ENCODE measurements at regions not wholly inside any gene's neighbourhood (a gene's known extent, or its start where the extent isn't known, plus 50 kb on each side); places are given as distances from the start of the nearest gene placed in this dataset.
"Not testable (repeated sequence)": the region's sequence is repeated elsewhere in the genome, so short reads cannot be mapped to it uniquely, and the experiment has no call there.

DNA sequence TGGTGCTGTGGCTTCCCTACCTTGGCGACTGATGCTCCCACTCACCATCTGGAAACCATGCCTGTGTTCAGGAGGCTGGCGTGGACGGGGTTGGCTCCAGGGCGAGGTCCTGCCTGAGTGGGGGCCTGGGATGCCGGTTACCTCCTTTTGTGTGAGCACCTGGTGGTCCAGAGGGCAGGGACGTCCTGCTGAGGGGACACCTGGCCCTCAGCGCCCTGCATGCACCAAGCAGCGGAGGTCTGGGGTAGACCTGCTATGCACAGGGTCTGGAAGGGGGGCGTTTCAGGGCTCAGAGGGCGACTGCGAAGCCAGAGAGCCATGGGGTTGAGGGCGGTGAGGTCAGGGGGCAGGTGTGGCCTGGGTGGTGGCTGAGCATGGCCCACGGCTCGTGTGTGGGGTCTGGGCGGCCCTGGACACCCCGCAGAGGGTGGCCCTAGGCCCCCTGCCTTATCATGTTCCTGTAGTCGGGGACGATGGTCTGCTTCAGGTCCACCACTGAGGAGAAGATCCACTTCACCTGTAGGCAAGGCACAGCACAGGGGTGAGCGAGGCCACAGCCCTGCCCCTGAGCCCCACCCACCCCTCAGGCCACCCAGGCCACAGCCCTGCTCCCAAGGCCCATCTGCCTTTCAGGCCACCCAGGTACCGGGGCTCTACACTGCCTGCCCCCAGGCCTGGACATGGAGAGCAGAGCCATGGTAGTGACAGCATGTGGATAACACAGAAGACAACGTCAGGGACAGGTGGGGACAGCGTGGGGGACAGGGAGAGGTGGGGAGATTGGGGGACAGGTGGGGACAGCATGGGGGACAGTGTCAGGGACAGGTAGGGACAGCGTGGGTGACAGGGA is 95.3 kb downstream of the TMEM121 start:
- H3K79me2 ChIP-seq (ENCODE audit: control insufficient read depth, low read length); H3K4me3 ChIP-seq (ENCODE audit: low read length); H3K9me3 ChIP-seq (ENCODE audit: control insufficient read depth, insufficient read depth, low read length): not testable (repeated sequence)

GRCh38 chr14:105622329-105622955 is 96.1 kb downstream of the TMEM121 start:
- Histone ChIP-seq H3K4me1 (ENCODE audit: control insufficient read depth, low read length) (no peaks in the 10 kb centered on the region; the same call in 1 of the 2 replicates), H3K79me2 (ENCODE audit: control insufficient read depth, low read length) (no peaks in the 10 kb centered on the region), H3F3A (ENCODE audit: control insufficient read depth, insufficient read depth) (peaks cover 5% of the 10 kb centered on the region), H3K9me2 (replicated peaks; ENCODE audit: control insufficient read depth, low read length) (no peaks in the 10 kb centered on the region), H4K20me1 (ENCODE audit: control insufficient read depth, insufficient read depth, low read depth, low read length) (no peaks in the 10 kb centered on the region), H3K27ac (ENCODE audit: low read depth, low read length) (no peak overlapping the region), H3K27me3 (ENCODE audit: control insufficient read depth, low read length) (no peaks in the 10 kb centered on the region), H3K4me3 (ENCODE audit: low read length) (no peak overlapping the region), H3K4me2 (ENCODE audit: low read length) (no peak overlapping the region), H3K36me3 (ENCODE audit: control insufficient read depth, low read length) (peaks cover 30% of the 10 kb centered on the region), H3K9me3 (ENCODE audit: control insufficient read depth, insufficient read depth, low read length) (no peaks in the 10 kb centered on the region)
- TF ChIP-seq, protein P1, sequence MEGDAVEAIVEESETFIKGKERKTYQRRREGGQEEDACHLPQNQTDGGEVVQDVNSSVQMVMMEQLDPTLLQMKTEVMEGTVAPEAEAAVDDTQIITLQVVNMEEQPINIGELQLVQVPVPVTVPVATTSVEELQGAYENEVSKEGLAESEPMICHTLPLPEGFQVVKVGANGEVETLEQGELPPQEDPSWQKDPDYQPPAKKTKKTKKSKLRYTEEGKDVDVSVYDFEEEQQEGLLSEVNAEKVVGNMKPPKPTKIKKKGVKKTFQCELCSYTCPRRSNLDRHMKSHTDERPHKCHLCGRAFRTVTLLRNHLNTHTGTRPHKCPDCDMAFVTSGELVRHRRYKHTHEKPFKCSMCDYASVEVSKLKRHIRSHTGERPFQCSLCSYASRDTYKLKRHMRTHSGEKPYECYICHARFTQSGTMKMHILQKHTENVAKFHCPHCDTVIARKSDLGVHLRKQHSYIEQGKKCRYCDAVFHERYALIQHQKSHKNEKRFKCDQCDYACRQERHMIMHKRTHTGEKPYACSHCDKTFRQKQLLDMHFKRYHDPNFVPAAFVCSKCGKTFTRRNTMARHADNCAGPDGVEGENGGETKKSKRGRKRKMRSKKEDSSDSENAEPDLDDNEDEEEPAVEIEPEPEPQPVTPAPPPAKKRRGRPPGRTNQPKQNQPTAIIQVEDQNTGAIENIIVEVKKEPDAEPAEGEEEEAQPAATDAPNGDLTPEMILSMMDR (IDR thresholded peaks at IDR 0.05; ENCODE audit: low read depth, low read length, poor library complexity, severe bottlenecking) = no peak
- TF ChIP-seq EZH2phosphoT487 (IDR thresholded peaks at IDR 0.05; ENCODE audit: borderline replicate concordance, low read length) = no peak

More for the DNA sequence above, 95.3 kb downstream of the TMEM121 start:
- not testable (repeated sequence) for H3F3A ChIP-seq (ENCODE audit: control insufficient read depth, insufficient read depth); H3K9me2 ChIP-seq (replicated peaks; ENCODE audit: control insufficient read depth, low read length); H4K20me1 ChIP-seq (ENCODE audit: control insufficient read depth, insufficient read depth, low read depth, low read length); H3K4me1 ChIP-seq (ENCODE audit: control insufficient read depth, low read length); H3K4me2 ChIP-seq (ENCODE audit: low read length); H3K27ac ChIP-seq (ENCODE audit: low read depth, low read length); H3K27me3 ChIP-seq (ENCODE audit: control insufficient read depth, low read length)
- H3K36me3 ChIP-seq (ENCODE audit: control insufficient read depth, low read length) = peaks cover 30% of the 10 kb centered on the region

DNA sequence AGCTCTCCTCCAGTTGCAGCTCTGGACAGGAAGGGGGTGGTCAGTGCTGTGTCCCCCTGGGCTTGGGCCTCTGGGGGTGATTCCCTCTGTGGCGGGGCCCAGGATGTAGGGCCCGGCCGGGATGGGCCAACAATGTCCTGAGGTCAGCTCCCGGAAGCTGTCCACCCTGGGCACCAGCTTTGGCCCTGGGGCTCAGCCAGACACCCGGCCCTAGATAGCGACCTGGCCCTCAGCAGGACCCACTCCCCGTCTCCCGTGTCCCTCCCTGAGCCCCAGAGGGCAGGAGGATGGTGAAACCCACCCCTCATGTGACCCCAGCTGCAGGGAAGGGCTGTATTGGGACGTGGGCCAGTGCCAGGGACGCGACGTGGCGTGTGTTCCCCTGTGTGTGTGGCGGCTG is 96.8 kb downstream of the TMEM121 start:
- H3K9me3 ChIP-seq (ENCODE audit: control insufficient read depth, insufficient read depth, low read length); H3K4me3 ChIP-seq (ENCODE audit: low read length); H3K4me1 ChIP-seq (ENCODE audit: control insufficient read depth, low read length); H3K9me2 ChIP-seq (replicated peaks; ENCODE audit: control insufficient read depth, low read length); H3K79me2 ChIP-seq (ENCODE audit: control insufficient read depth, low read length); H4K20me1 ChIP-seq (ENCODE audit: control insufficient read depth, insufficient read depth, low read depth, low read length); H3K27ac ChIP-seq (ENCODE audit: low read depth, low read length); H3K4me2 ChIP-seq (ENCODE audit: low read length); H3F3A ChIP-seq (ENCODE audit: control insufficient read depth, insufficient read depth); H3K27me3 ChIP-seq (ENCODE audit: control insufficient read depth, low read length): not testable (repeated sequence)
- H3K36me3 ChIP-seq (ENCODE audit: control insufficient read depth, low read length) = peaks cover 35% of the 10 kb centered on the region

- Histone ChIP-seq H3K36me3 (ENCODE audit: control insufficient read depth, low read length) (peaks cover 36% of the 10 kb centered on the region), H3K27me3 (ENCODE audit: control insufficient read depth, low read length) (peaks cover 18% of the 10 kb centered on the region)
- not testable (repeated sequence) for H3K9me2 ChIP-seq (replicated peaks; ENCODE audit: control insufficient read depth, low read length); H3K4me3 ChIP-seq (ENCODE audit: low read length); H3F3A ChIP-seq (ENCODE audit: control insufficient read depth, insufficient read depth); H4K20me1 ChIP-seq (ENCODE audit: control insufficient read depth, insufficient read depth, low read depth, low read length); H3K4me2 ChIP-seq (ENCODE audit: low read length); H3K27ac ChIP-seq (ENCODE audit: low read depth, low read length); H3K9me3 ChIP-seq (ENCODE audit: control insufficient read depth, insufficient read depth, low read length); H3K4me1 ChIP-seq (ENCODE audit: control insufficient read depth, low read length); H3K79me2 ChIP-seq (ENCODE audit: control insufficient read depth, low read length)
These were observed 98.0 kb downstream of the TMEM121 start for GRCh38 chr14:105624346-105624745.

DNA sequence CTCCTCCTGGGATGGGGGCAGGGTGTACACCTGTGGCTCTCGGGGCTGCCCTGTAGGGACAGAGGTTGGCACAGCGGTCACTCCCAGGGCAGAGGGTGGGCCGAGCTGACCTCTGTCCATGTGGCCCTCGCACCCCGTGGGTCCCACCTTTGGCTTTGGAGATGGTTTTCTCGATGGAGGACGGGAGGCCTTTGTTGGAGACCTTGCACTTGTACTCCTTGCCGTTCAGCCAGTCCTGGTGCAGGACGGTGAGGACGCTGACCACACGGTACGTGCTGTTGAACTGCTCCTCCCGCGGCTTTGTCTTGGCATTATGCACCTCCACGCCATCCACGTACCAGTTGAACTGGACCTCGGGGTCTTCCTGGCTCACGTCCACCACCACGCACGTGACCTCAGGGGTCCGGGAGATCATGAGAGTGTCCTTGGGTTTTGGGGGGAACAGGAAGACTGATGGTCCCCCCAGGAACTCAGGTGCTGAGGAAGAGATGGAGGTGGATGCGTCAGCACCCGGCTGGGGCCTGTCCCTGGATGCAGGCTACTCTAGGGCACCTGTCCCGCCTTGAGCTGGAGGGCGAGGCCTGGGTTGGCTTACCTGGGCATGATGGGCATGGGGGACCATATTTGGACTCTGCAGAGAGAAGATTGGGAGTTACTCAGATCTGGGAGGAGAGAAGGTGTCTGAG is 98.5 kb downstream of the TMEM121 start:
- not testable (repeated sequence) for H3K9me3 ChIP-seq (ENCODE audit: control insufficient read depth, insufficient read depth, low read length); H4K20me1 ChIP-seq (ENCODE audit: control insufficient read depth, insufficient read depth, low read depth, low read length); H3F3A ChIP-seq (ENCODE audit: control insufficient read depth, insufficient read depth); H3K79me2 ChIP-seq (ENCODE audit: control insufficient read depth, low read length); H3K4me2 ChIP-seq (ENCODE audit: low read length); H3K4me1 ChIP-seq (ENCODE audit: control insufficient read depth, low read length); H3K4me3 ChIP-seq (ENCODE audit: low read length); H3K9me2 ChIP-seq (replicated peaks; ENCODE audit: control insufficient read depth, low read length); H3K27ac ChIP-seq (ENCODE audit: low read depth, low read length)
- peaks cover 36% of the 10 kb centered on the region for H3K36me3 ChIP-seq (ENCODE audit: control insufficient read depth, low read length)
- peaks cover 24% of the 10 kb centered on the region for H3K27me3 ChIP-seq (ENCODE audit: control insufficient read depth, low read length)

DNA sequence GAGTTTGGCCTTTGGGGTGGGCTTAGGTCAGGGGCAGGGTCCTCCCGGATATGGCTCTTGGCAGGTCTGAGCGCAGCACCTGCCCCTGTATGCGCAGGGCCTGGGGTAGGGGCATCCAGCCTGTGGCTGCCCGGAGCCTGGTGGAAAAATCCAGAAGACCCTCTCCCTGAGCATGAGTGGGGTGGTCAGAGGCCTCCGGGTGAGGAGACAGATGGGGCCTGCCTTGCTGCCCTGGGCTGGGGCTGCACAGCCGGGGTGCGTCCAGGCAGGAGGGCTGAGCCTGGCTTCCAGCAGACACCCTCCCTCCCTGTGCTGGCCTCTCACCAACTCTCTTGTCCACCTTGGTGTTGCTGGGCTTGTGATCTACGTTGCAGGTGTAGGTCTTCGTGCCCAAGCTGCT is 99.1 kb downstream of the TMEM121 start:
- not testable (repeated sequence) for H3K4me3 ChIP-seq (ENCODE audit: low read length); H3K9me2 ChIP-seq (replicated peaks; ENCODE audit: control insufficient read depth, low read length); H3K9me3 ChIP-seq (ENCODE audit: control insufficient read depth, insufficient read depth, low read length); H3K4me1 ChIP-seq (ENCODE audit: control insufficient read depth, low read length); H3K79me2 ChIP-seq (ENCODE audit: control insufficient read depth, low read length); H3F3A ChIP-seq (ENCODE audit: control insufficient read depth, insufficient read depth); H4K20me1 ChIP-seq (ENCODE audit: control insufficient read depth, insufficient read depth, low read depth, low read length); H3K4me2 ChIP-seq (ENCODE audit: low read length); H3K27ac ChIP-seq (ENCODE audit: low read depth, low read length)
- H3K27me3 ChIP-seq (ENCODE audit: control insufficient read depth, low read length) = peaks cover 24% of the 10 kb centered on the region
- H3K36me3 ChIP-seq (ENCODE audit: control insufficient read depth, low read length) = peaks cover 36% of the 10 kb centered on the region

DNA sequence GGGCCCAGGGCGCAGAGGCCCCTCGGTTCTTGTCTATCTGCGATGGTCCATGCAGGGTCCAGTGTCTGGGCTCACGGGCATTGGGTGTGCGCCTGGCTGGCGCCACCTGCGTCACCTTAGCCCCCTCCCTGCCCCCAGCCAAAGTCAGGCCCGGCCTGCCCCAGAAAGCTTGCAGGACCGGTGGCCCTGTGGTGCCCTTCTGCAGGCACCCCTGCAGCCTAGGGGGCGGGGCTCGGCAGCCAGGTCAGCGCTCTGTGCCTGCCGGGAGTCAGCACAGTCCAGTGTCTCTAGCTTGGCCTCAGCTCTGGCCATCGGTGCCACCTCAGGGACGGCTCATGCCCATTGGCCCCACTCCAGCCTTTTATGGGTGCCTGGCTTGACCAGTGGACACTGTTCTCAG is 99.7 kb downstream of the TMEM121 start:
- H3K4me2 ChIP-seq (ENCODE audit: low read length); H3K79me2 ChIP-seq (ENCODE audit: control insufficient read depth, low read length); H3K9me3 ChIP-seq (ENCODE audit: control insufficient read depth, insufficient read depth, low read length); H3F3A ChIP-seq (ENCODE audit: control insufficient read depth, insufficient read depth); H3K27ac ChIP-seq (ENCODE audit: low read depth, low read length); H4K20me1 ChIP-seq (ENCODE audit: control insufficient read depth, insufficient read depth, low read depth, low read length); H3K4me1 ChIP-seq (ENCODE audit: control insufficient read depth, low read length); H3K9me2 ChIP-seq (replicated peaks; ENCODE audit: control insufficient read depth, low read length); H3K4me3 ChIP-seq (ENCODE audit: low read length): not testable (repeated sequence)
- Histone ChIP-seq H3K36me3 (ENCODE audit: control insufficient read depth, low read length) (peaks cover 36% of the 10 kb centered on the region), H3K27me3 (ENCODE audit: control insufficient read depth, low read length) (peaks cover 24% of the 10 kb centered on the region)

Data from DOHH2 (cell line).